HG03135 (cell line): ENCODE measurements at regions not wholly inside any gene's neighbourhood (a gene's known extent, or its start where the extent isn't known, plus 50 kb on each side); places are given as distances from the start of the nearest gene placed in this dataset.

Source experiments
- ATAC-seq: cut with Tn5 transposase; IDR thresholded peaks from one replicate; pipeline ENCODE4 v1.9.1; 2021; ENCODE audit warnings: mild to moderate bottlenecking, moderate library complexity; ENCODE audit not compliant: unreplicated experiment

- no peak for ATAC-seq
Measured at GRCh38 chr20:60658681-60659080, 593.4 kb upstream of the CDH4 start.

- ATAC-seq = no peak
Measured at GRCh38 chr20:60659240-60659639, 592.8 kb upstream of the CDH4 start.

GRCh38 chr20:60662307-60662706, 589.8 kb upstream of the CDH4 start:
- ATAC-seq = no peak

GRCh38 chr20:60664106-60664505, 588.0 kb upstream of the CDH4 start:
- ATAC-seq = no peak

- ATAC-seq = no peak
Measured at GRCh38 chr20:60667641-60668040, 584.4 kb upstream of the CDH4 start.

GRCh38 chr20:60669211-60669610, 582.9 kb upstream of the CDH4 start:
- no peak for ATAC-seq

- ATAC-seq = no peak
Measured at GRCh38 chr20:60676011-60676410, 576.0 kb upstream of the CDH4 start.

- ATAC-seq = no peak
Measured at GRCh38 chr20:60677819-60678218, 574.2 kb upstream of the CDH4 start.

GRCh38 chr20:60680554-60680953, 571.5 kb upstream of the CDH4 start:
- ATAC-seq = no peak

GRCh38 chr20:60687213-60687612, 564.8 kb upstream of the CDH4 start:
- no peak for ATAC-seq

- ATAC-seq = no peak
Measured at GRCh38 chr20:60690771-60691170, 561.3 kb upstream of the CDH4 start.

GRCh38 chr20:60691966-60692615, 560.0 kb upstream of the CDH4 start:
- ATAC-seq = no peak

GRCh38 chr20:60693496-60694133, 558.4 kb upstream of the CDH4 start:
- no peak for ATAC-seq

GRCh38 chr20:60694763-60695162, 557.3 kb upstream of the CDH4 start:
- ATAC-seq = no peak

GRCh38 chr20:60695226-60696000, 556.6 kb upstream of the CDH4 start:
- ATAC-seq = no peak

- no peak for ATAC-seq
Measured at GRCh38 chr20:60697252-60697651, 554.8 kb upstream of the CDH4 start.

- no peak for ATAC-seq
Measured at GRCh38 chr20:60700728-60701127, 551.3 kb upstream of the CDH4 start.

GRCh38 chr20:60704147-60704546, 547.9 kb upstream of the CDH4 start:
- no peak for ATAC-seq

GRCh38 chr20:60713396-60713795, 538.7 kb upstream of the CDH4 start:
- ATAC-seq = no peak

- no peak for ATAC-seq
Measured at GRCh38 chr20:60715172-60715571, 536.9 kb upstream of the CDH4 start.

- ATAC-seq = no peak
Measured at GRCh38 chr20:60718743-60719480, 533.1 kb upstream of the CDH4 start.
